Suppressor macrophage treated with lipopolysaccharide for 1 hour (primary cell): ENCODE measurements at regions not wholly inside any gene's neighbourhood (a gene's known extent, or its start where the extent isn't known, plus 50 kb on each side); places are given as distances from the start of the nearest gene placed in this dataset.

Experiments used
- DNase-seq, 3 donors: peaks; one replicate each; pipeline ENCODE4 v3.0.0-alpha.2; 2020 to 2022

- DNase-seq: no peak
Measured at GRCh38 chr4:177052211-177052934, 257.3 kb upstream of the NEIL3 start.

GRCh38 chr4:177057186-177057585, 252.5 kb upstream of the NEIL3 start:
- DNase-seq: no peak

DNA sequence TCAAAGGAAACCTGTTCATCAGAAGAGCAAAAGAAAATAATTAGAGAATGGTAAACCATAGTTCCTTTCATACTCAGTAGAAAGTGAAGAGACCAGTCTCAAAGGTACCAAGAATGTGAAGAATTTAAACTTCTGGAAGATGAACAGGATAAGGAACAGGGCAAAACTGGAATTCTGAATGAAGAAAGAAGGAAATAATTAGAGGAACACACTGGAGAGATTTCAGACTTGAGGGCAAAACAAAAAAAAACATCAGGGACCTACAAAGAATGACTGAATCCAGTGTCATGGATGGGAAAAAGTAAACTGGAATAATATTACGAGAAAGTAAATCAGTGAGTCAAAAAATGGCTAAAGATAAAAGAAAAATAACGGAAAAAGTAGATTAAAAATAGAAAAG, 245.6 kb upstream of the NEIL3 start:
- no peak for DNase-seq

DNA sequence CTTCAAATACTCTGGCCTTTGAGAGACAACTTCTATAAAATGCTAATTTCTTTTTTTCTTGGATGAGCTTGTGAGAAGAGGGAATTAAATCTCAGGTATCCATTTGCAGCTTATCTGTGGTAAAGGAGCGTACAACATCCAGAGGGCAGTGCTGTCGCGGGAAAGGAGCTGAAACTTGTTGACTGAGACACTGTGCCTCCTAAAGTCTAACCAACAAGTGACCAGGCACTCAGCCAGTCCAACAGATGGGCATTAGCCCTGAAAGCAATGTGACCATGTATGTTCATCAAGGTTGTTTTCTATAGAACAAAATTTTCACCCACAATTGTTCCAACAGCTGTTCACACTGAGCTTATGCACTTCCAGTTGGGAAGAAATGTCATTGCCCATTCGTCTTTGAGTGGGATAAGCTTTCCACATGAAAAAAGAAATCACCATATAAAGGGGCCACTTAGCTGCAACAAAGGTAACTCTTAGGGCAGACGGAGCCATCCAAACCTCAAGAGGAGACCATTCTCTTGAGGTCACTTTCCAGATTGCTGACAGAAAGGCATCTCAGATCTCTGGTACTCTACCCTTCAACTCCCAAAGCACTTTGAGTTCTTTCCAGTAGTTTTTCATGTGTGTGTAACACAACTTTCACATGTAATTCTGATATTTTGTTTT, 244.8 kb upstream of the NEIL3 start:
- DNase-seq: no peak

- no peak for DNase-seq
Measured at GRCh38 chr4:177066746-177067145, 242.9 kb upstream of the NEIL3 start.

GRCh38 chr4:177070533-177071058, 239.1 kb upstream of the NEIL3 start:
- DNase-seq: no peak

- no peak for DNase-seq
Measured at GRCh38 chr4:177077095-177077971, 232.3 kb upstream of the NEIL3 start.

DNA sequence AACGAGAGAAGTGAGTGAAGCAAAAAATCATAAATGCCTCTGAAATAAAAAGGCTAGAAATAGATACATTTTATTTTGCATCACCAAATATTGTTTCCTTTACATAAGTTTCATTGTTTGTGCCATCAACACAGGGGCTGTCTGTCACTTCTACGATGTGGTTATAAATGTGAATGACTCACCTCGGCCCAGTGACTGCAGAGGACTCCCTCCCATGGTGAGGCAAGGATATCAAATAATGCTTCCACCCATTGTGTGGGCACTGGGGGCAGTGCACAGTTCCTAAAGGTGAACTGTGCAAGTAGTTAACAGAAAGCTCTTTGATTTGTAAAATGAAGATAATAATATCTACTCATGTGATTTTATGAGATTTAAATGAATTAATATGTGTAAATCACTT, 230.3 kb upstream of the NEIL3 start:
- DNase-seq: no peak

- no peak for DNase-seq
Measured at GRCh38 chr4:177080388-177080787, 229.3 kb upstream of the NEIL3 start.

GRCh38 chr4:177087060-177087459, 222.6 kb upstream of the NEIL3 start:
- no peak for DNase-seq

DNA sequence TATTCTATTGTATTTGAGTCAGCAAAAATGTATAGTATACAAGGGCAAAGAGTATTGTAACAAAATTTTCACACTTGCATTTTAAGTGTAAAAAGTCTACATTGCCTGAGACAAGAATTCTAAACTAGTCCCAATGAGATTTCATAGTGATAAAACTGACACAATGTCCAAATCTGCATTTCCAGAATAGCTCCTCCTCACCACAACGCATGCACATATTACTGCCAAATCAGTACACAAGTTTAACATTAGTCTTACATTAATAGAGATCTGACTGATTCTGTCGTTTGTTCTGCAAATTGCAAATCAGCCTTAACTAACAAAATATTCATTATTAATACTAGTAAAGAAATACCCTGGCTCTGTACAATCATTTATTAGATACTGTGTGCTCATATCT, 222.2 kb upstream of the NEIL3 start:
- DNase-seq: no peak

DNA sequence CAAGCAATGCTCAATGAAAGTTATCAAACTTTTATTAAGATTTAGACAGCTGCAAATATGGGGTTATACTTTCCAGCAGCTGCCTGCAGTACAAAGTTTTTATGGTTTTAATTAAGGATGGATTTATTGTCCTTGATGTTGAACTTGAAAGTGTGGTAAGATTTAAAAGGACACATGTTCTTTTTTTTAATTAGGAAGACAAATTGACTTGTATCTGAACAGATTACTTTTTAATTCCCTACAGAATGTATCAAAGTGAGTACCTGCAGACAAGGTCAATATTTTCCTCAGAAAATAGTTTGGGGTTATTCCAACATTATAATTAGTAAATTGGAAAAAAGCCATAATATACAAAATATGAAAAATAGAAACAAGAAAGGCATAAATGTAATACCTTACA, 218.2 kb upstream of the NEIL3 start:
- no peak for DNase-seq

DNA sequence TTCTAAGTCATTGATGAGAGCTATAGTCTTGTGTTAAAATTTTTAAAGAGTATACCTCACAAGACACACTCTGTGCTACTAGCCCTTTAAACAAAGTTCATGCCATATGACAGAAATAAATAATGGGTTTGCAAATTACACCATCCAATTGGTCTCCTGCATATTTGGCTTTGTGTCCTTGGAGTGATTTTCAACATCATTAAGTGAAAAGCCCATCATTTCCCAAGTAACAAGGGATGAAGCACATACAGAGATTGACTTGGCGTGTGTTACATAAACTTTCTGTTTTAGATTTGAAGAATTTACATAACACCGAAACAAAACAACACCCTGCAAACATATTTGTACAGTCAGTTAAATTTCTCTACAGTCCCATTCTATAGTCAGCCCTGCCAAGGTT, 216.9 kb upstream of the NEIL3 start:
- no peak for DNase-seq

DNA sequence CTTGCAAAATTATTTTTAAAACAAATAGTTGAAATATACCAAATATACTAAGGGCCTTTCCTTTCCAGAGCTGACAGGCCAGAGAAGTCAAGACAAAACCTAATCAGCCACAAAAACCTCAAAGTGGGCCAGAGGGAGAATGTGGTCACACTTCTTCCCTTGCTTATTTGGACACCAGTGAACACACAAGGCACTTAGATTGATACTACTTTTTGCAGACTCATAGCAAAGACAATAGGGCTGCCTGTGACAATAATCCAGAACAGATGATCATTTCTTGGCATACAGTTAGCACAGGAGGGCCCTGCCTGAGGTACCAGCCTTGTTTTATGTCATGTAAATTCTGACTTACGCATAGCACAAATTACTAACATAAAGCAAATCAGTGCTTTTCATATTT, 215.7 kb upstream of the NEIL3 start:
- no peak for DNase-seq

DNA sequence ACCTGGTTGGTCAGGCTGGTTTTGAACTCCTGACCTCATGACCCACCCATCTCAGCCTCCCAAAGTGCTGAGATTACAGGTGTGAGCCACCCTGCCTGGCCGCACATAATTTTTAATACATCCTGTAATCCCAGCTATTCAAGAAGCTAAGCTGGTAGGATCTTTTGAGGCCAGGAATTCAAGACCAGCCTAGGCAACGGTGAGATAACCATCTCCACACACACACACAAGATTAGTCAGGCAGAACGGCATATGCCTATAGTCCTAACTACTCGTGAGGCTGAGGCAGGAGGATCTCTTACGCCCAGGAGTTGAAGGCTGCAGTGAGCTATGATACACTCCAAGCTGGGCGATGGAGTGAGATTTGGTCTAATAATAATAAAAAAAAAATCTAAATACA, 212.4 kb upstream of the NEIL3 start:
- no peak for DNase-seq

DNA sequence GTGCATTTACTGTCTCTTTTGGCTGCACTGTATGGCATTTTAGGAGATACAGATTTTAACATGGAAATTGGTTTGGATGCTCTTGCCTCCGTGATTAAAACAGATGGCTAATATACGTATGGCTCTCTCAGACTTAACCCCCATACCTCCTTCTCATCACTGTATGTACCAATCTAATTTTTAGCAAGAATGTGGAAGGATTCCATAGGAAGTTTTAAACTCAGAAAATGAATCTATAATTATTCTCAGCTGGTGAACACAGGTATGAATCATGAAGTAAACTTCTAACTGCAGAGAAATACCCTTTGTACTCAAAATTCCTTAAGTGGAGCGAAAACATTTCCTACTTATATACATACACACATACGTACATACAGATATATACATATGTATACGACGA, 210.5 kb upstream of the NEIL3 start:
- DNase-seq: no peak

DNA sequence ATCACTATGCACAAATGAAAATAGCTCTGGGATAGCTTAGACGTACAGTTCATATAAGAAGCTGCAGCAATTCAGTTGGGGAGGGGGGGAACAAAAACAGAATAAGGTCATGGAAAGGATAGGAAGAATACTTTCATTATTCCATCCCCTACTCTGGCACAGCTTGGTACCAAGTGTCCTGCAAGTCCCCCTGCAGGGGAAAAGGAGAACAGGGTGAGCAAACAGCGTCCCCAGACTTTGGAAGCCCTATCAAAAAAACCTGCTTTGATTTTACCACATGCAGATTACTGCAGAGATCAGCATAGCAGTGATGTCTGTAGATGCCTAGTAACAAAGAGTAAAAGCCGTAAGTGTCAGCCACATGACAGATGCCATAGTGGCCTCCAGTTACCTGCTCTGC, 209.4 kb upstream of the NEIL3 start:
- no peak for DNase-seq

DNA sequence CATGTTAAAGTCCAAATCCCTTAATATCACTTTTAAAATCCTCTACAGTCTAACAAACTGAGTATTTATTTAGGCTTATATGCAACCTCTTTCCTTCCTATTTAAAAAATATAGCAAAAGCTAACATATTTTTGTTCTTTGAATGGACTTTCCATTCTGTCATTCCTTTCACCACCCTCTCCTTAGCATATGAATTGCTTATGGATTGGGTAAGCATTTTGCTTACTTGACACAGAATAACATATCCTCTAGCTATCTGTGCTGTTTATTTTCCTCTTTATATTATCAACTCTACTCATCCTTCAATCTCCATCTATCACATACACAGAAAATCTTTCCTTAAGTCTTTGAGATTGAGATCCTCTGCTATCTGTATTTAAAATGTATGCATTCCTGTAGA, 206.1 kb upstream of the NEIL3 start:
- no peak for DNase-seq

- DNase-seq: no peak
Measured at GRCh38 chr4:177105536-177105935, 204.1 kb upstream of the NEIL3 start.

- no peak for DNase-seq
Measured at GRCh38 chr4:177107288-177107921, 202.3 kb upstream of the NEIL3 start.

DNA sequence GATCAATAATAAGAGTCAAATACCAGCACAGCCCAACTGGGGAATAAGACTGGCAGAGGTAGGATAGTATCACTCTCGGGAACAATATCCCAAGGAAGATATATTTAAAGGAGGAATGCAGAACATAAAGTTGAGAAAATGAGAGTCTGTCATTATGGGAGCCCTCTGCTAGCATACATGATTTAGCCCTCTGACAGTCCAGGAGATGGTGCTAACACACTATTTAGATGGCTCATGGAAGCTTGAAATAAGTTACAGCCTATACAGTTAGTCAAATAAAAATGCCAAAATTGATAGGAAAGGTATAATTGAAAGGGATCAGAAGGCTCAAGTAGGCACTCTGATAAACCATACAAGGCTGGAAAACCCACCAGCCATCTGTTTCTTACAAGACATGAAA, 201.0 kb upstream of the NEIL3 start:
- no peak for DNase-seq

DNA sequence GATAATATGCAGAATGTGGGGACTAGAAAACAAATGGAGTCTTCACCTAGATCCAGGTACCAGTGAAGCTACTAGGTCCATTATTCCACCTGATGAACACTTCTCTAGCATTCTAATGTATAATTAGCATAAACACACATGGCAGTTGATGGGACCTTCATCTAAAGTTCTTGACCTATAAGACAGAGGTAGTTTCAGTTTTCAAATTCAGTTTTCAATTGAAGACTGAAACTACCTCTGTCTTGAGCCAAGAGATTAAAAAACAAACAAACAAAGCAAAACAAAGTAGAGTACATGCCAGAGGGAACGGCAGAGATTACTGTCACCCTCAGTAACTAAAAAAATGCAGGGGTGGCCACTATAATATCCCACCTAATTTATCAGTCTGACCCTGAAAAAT, 199.9 kb upstream of the NEIL3 start:
- DNase-seq: no peak

DNA sequence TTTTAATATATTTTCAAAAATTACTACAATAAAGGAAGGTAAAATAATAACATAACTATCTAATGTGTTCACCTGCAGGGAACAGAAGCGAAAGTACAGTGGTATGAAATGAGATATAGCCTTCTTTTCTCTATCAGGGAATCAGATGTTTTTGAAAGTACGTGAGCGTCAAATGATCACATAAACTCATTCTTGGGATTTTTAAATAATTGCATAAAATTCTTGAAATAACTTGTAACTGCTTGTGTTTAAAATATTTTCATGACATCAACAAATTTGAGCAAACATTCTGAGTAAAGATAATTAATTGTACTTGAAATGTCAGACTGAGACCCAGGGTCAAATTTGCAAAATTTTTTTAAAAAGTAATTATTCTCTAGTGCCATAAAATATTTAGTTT, 193.5 kb upstream of the NEIL3 start:
- no peak for DNase-seq
